Prostate gland (tissue), 2 donors: ENCODE measurements at regions not wholly inside any gene's neighbourhood (a gene's known extent, or its start where the extent isn't known, plus 50 kb on each side); places are given as distances from the start of the nearest gene placed in this dataset.

Source experiments
- DNase-seq: peaks from one replicate; pipeline ENCODE4 v3.0.0-alpha.2; 2019; ENCODE audit warnings: low spot score
- H3K27ac ChIP-seq, 2 donors: fragments of 200-600 bp; sonication (generic); 2 replicates each; pipeline ENCODE4 v1.5.1; 2017 to 2019
- H3K27me3 ChIP-seq: fragments of 200-600 bp; sonication (generic); replicated peaks from 2 replicates; pipeline ENCODE4 v1.5.1; 2019; ENCODE audit not compliant: insufficient read depth
- H3K36me3 ChIP-seq, 2 donors: fragments of 200-600 bp; sonication (generic); 1 replicate in 1 of 2; 2 replicates in 1 of 2; pipeline versions ENCODE4 v1.5.1 to v1.8.1; 2017 to 2019
- H3K4me1 ChIP-seq: fragments of 200-600 bp; sonication (generic); replicated peaks from 2 replicates; pipeline ENCODE4 v1.5.1; 2019
- H3K4me3 ChIP-seq, 2 donors: fragments of 200-600 bp; sonication (generic); 2 replicates each; pipeline ENCODE4 v1.5.1; 2017 to 2019
- H3K9me3 ChIP-seq: fragments of 200-600 bp; sonication (generic); 2 replicates; pipeline ENCODE4 v1.5.1; 2017
- CTCF ChIP-seq, 4 experiments: fragments of 200-600 bp in 2 of 4; fragments of 450-650 bp in 2 of 4; sonication (generic) in 2 of 4; IDR thresholded peaks; 1 replicate in 3 of 4; 2 replicates in 1 of 4; pipeline ENCODE4 v1.5.1; 2016 to 2019; ENCODE audit warnings: antibody characterized with exemption in 4 of 4, mild to moderate bottlenecking in 2 of 4, moderate library complexity in 2 of 4
- POLR2A ChIP-seq: fragments of 450-650 bp; IDR thresholded peaks from one replicate; pipeline ENCODE4 v1.6.1; 2016; ENCODE audit warnings: antibody characterized with exemption, mild to moderate bottlenecking
- POLR2AphosphoS5 ChIP-seq: sonication (generic); formaldehyde crosslinking; IDR thresholded peaks from one replicate; pipeline ENCODE4 v1.6.1; 2017; ENCODE audit warnings: antibody characterized with exemption
- WGBS: methylation state at CpG from one replicate; pipeline ENCODE4 v1.1.5; 2018; 5-methylcytosine and 5-hydroxymethylcytosine counted together
- intact Hi-C: fragments of 100-400 bp; cut with DNase I; formaldehyde crosslinking; loops from one replicate; pipeline ENCODE4 v1.14.2; 2022

GRCh38 chr18:1483385-1483784, 578.7 kb downstream of the ADCYAP1 start:
- no peaks in the 10 kb centered on the region for H3K9me3 ChIP-seq
- DNase-seq = no peak
- H3K27me3 ChIP-seq = no peaks in the 10 kb centered on the region
- no peaks in the 10 kb centered on the region for H3K4me1 ChIP-seq
- H3K27ac ChIP-seq = no peak overlapping the region
- H3K36me3 ChIP-seq = no peaks in the 10 kb centered on the region
- no peak for TF ChIP-seq POLR2A
- TF ChIP-seq CTCF (IDR thresholded peaks at IDR 0.05) = no peak
- no peak for TF ChIP-seq POLR2AphosphoS5
- H3K4me3 ChIP-seq = no peak overlapping the region
- intact Hi-C loops = no loop called here

- no peak overlapping the region for H3K4me3 ChIP-seq
- no peak for DNase-seq
- H3K27me3 ChIP-seq = no peaks in the 10 kb centered on the region
- H3K9me3 ChIP-seq = no peaks in the 10 kb centered on the region
- no peaks in the 10 kb centered on the region for H3K36me3 ChIP-seq
- no peak for TF ChIP-seq CTCF (IDR thresholded peaks at IDR 0.05)
- TF ChIP-seq POLR2A = no peak
- TF ChIP-seq POLR2AphosphoS5 = no peak
- no peaks in the 10 kb centered on the region for H3K4me1 ChIP-seq
- WGBS = 23% methylated on average over 2 of the region's 2 CpGs
- no peak overlapping the region for H3K27ac ChIP-seq
- intact Hi-C loops = no loop called here
Measured at GRCh38 chr18:1487457-1487856, 582.8 kb downstream of the ADCYAP1 start.

GRCh38 chr18:1488394-1488793, 583.7 kb downstream of the ADCYAP1 start:
- no peaks in the 10 kb centered on the region for H3K4me1 ChIP-seq
- intact Hi-C loops = no loop called here
- no peak for DNase-seq

GRCh38 chr18:1488957-1489356, 584.3 kb downstream of the ADCYAP1 start:
- intact Hi-C loops = no loop called here
- WGBS = 48% methylated on average over 1 of the region's 1 CpG
- TF ChIP-seq CTCF (IDR thresholded peaks at IDR 0.05) (no peak), POLR2A (no peak), POLR2AphosphoS5 (no peak)

More at GRCh38 chr18:1488394-1488793, 583.7 kb downstream of the ADCYAP1 start:
- H3K4me3 ChIP-seq = no peak overlapping the region
- H3K27me3 ChIP-seq = no peaks in the 10 kb centered on the region
- WGBS = 93% methylated on average over 4 of the region's 4 CpGs
- H3K36me3 ChIP-seq = no peaks in the 10 kb centered on the region
- H3K27ac ChIP-seq = no peak overlapping the region
- H3K9me3 ChIP-seq = no peaks in the 10 kb centered on the region
- TF ChIP-seq CTCF (IDR thresholded peaks at IDR 0.05) = no peak
- TF ChIP-seq POLR2A = no peak
- no peak for TF ChIP-seq POLR2AphosphoS5

GRCh38 chr18:1495387-1495786, 590.7 kb downstream of the ADCYAP1 start:
- intact Hi-C loops = no loop called here
- no peak for DNase-seq
- Histone ChIP-seq H3K9me3 (no peaks in the 10 kb centered on the region), H3K27me3 (no peaks in the 10 kb centered on the region), H3K36me3 (no peaks in the 10 kb centered on the region), H3K4me3 (no peak overlapping the region), H3K27ac (no peak overlapping the region), H3K4me1 (no peaks in the 10 kb centered on the region)
- WGBS = 92% methylated on average over 2 of the region's 2 CpGs
- TF ChIP-seq CTCF (IDR thresholded peaks at IDR 0.05) = no peak
- TF ChIP-seq POLR2AphosphoS5 = no peak
- no peak for TF ChIP-seq POLR2A

More at GRCh38 chr18:1488957-1489356, 584.3 kb downstream of the ADCYAP1 start:
- Histone ChIP-seq H3K4me1 (no peaks in the 10 kb centered on the region), H3K4me3 (no peak overlapping the region), H3K9me3 (no peaks in the 10 kb centered on the region), H3K27me3 (no peaks in the 10 kb centered on the region), H3K36me3 (no peaks in the 10 kb centered on the region), H3K27ac (no peak overlapping the region)
- DNase-seq = no peak
